Activated naive CD8-positive, alpha-beta T cell treated with anti-CD3 and anti-CD28 coated beads, Interleukin-2, amount 50 U/mL, for 24 hours (primary cell): ENCODE measurements at regions not wholly inside any gene's neighbourhood (a gene's known extent, or its start where the extent isn't known, plus 50 kb on each side); places are given as distances from the start of the nearest gene placed in this dataset.

Source experiments
- ATAC-seq: fragments of 150-1000 bp; cut with Tn5 transposase; one replicate; pipeline ENCODE4 v1.10.0; 2021
- DNase-seq: peaks from one replicate; pipeline ENCODE4 v3.0.0; 2021
- H3K27ac Mint-ChIP-seq: one replicate; pipeline ENCODE4 v1.8.0; 2021; ENCODE audit warnings: mild to moderate bottlenecking, mixed read lengths
- H3K27me3 Mint-ChIP-seq: one replicate; pipeline ENCODE4 v1.8.0; 2021; ENCODE audit warnings: mixed read lengths
- H3K36me3 Mint-ChIP-seq: one replicate; pipeline ENCODE4 v1.8.0; 2021; ENCODE audit warnings: low read depth, mixed read lengths
- H3K4me1 Mint-ChIP-seq: one replicate; pipeline ENCODE4 v1.8.0; 2021; ENCODE audit warnings: mixed read lengths
- H3K4me3 Mint-ChIP-seq: one replicate; pipeline ENCODE4 v1.8.0; 2021; ENCODE audit warnings: mild to moderate bottlenecking, moderate library complexity, mixed read lengths
- H3K9me3 Mint-ChIP-seq: one replicate; pipeline ENCODE4 v1.8.0; 2021; ENCODE audit warnings: mixed read lengths

DNA sequence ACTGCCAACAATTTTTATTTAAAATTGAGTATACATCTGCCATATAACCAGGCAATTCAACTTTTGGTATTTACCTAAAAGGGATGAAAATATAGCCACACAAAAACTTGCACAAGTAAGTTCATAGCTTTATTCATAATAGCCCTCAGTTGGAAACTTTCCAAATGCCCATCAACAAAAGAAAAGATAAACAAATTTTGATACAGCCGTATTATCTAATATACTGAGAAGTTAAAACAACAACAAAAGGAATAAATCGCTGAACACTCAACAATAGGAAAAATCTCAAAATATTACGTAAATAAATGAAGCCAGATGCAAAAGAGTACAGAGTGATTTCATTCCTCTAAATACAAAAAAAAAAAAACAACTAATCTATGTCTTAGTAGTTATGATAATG lies 399.2 kb upstream of the SEMA3D start:
- Mint-ChIP-seq H3K27ac (no peak overlapping the region), H3K4me3 (no peak overlapping the region), H3K9me3 (no peaks in the 10 kb centered on the region), H3K4me1 (no peaks in the 10 kb centered on the region), H3K27me3 (no peaks in the 10 kb centered on the region), H3K36me3 (no peaks in the 10 kb centered on the region)
- ATAC-seq (no peak), DNase-seq (no peak)

GRCh38 chr7:85583131-85583953 lies 396.5 kb upstream of the SEMA3D start:
- DNase-seq (no peak), ATAC-seq (no peak)
- H3K27me3 Mint-ChIP-seq: no peaks in the 10 kb centered on the region
- H3K36me3 Mint-ChIP-seq: no peaks in the 10 kb centered on the region
- H3K9me3 Mint-ChIP-seq: no peaks in the 10 kb centered on the region
- no peak overlapping the region for H3K27ac Mint-ChIP-seq
- no peaks in the 10 kb centered on the region for H3K4me1 Mint-ChIP-seq
- no peak overlapping the region for H3K4me3 Mint-ChIP-seq

DNA sequence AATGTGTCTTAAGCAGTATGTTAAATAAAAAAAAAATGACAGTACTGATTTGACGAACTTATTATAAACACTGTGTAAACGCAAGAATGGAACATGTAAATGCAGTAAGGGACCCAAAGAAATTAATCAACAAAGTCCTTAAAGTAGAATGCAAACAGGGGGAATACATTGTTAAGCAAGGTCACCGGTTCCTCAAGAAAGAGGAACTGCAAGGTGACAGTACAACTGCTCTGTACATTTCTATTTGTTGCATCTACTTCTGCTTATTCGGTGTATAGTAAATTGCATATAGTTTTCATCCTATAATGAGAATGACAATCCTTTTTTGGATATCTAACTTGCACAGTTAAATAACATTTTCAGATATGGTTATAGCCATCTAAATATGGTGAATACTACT lies 387.0 kb upstream of the SEMA3D start:
- no peak for ATAC-seq
- H3K27me3 Mint-ChIP-seq: no peaks in the 10 kb centered on the region
- H3K27ac Mint-ChIP-seq: no peak overlapping the region
- DNase-seq: no peak
- no peak overlapping the region for H3K4me3 Mint-ChIP-seq
- no peaks in the 10 kb centered on the region for H3K36me3 Mint-ChIP-seq
- no peaks in the 10 kb centered on the region for H3K9me3 Mint-ChIP-seq
- no peaks in the 10 kb centered on the region for H3K4me1 Mint-ChIP-seq

DNA sequence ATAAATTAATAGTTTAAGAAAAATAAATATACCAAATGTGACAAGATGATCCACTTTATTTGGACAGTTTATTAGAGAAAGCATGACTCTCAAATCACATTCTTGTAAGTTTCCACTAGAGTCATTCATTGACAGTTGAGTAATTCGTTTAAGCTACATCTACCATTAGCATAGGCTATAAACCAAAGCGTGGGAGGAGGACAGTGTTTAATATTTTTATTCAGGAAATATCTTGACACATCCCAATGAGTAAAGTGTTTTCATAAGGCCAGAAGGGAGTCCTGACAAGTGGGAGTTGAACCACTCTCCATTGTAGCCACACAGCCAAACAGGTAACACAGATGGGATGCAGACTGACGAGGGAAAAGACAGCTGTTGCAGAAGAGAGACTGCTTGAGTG lies 386.5 kb upstream of the SEMA3D start:
- no peaks in the 10 kb centered on the region for H3K27me3 Mint-ChIP-seq
- no peaks in the 10 kb centered on the region for H3K4me1 Mint-ChIP-seq
- H3K36me3 Mint-ChIP-seq: no peaks in the 10 kb centered on the region
- DNase-seq: no peak
- no peak overlapping the region for H3K4me3 Mint-ChIP-seq
- H3K9me3 Mint-ChIP-seq: no peaks in the 10 kb centered on the region
- no peak overlapping the region for H3K27ac Mint-ChIP-seq
- no peak for ATAC-seq

DNA sequence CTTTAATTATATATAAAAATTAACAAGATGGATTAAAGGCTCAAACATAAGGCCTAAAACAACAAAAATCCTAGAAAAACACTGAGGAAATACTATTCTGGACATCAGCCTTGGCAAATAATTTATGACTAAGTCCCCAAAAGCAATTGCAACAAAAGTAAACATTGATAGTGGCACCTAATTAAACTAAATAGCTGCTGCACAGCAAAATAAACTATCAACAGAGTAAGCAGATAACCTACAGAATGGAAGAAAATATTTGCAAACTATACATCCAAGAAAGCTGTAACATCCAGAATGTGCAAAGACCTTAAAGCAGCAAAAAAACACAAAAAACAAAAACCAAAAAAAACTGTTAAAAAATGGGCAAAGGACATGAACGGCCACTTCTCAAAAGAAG lies 384.0 kb upstream of the SEMA3D start:
- no peaks in the 10 kb centered on the region for H3K4me1 Mint-ChIP-seq
- DNase-seq (no peak), ATAC-seq (no peak)
- H3K9me3 Mint-ChIP-seq: no peaks in the 10 kb centered on the region
- H3K36me3 Mint-ChIP-seq: no peaks in the 10 kb centered on the region
- H3K27me3 Mint-ChIP-seq: no peaks in the 10 kb centered on the region
- no peak overlapping the region for H3K27ac Mint-ChIP-seq
- no peak overlapping the region for H3K4me3 Mint-ChIP-seq

GRCh38 chr7:85567983-85568382 lies 381.1 kb upstream of the SEMA3D start:
- H3K36me3 Mint-ChIP-seq: no peaks in the 10 kb centered on the region
- no peak overlapping the region for H3K27ac Mint-ChIP-seq
- ATAC-seq: no peak
- no peak for DNase-seq
- no peak overlapping the region for H3K4me3 Mint-ChIP-seq
- no peaks in the 10 kb centered on the region for H3K9me3 Mint-ChIP-seq
- H3K4me1 Mint-ChIP-seq: no peaks in the 10 kb centered on the region
- no peaks in the 10 kb centered on the region for H3K27me3 Mint-ChIP-seq

- Mint-ChIP-seq H3K4me3 (no peak overlapping the region), H3K4me1 (no peaks in the 10 kb centered on the region), H3K9me3 (no peaks in the 10 kb centered on the region), H3K27ac (no peak overlapping the region), H3K36me3 (no peaks in the 10 kb centered on the region), H3K27me3 (no peaks in the 10 kb centered on the region)
- DNase-seq (no peak), ATAC-seq (no peak)
Measured at GRCh38 chr7:85566095-85566794, 379.4 kb upstream of the SEMA3D start.

DNA sequence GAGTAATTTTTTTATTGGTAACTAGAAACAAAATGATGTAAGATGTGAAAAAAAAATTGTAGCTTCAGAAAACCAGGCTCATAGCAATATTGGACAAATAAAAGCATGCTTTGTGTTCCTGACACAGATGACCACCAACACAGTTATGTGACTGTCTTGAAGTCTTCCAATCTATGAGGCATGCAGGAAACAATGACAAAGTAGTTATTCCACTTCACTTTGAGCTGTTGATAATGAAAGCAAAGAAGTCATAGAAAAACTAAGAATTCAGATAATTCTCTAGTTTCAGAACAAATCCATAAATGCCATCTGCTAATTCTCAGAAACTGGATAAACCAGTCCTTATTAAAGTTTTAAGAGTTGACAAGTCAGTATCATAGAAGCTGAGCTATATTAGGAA lies 378.4 kb upstream of the SEMA3D start:
- Mint-ChIP-seq H3K4me3 (no peak overlapping the region), H3K27ac (no peak overlapping the region), H3K4me1 (no peaks in the 10 kb centered on the region), H3K27me3 (no peaks in the 10 kb centered on the region), H3K36me3 (no peaks in the 10 kb centered on the region), H3K9me3 (no peaks in the 10 kb centered on the region)
- no peak for ATAC-seq
- no peak for DNase-seq

DNA sequence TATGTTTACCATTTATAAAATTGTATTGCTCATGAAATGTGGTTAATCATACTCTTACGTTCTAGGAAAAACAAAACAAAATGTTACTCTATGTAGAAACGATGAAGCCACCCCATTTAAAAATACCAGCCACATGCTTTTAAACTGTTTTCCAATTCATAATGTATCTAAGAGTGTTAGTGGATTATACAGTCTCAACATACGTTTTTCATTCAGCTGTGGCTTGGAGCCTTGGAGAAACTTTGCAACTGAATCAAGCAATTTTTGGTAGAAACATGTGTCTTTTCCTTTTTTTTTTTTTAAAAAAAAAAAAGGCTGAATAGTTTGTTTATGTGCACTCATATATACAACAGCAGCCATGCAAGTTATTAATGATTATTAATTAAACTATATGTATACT lies 378.0 kb upstream of the SEMA3D start:
- no peak overlapping the region for H3K27ac Mint-ChIP-seq
- no peaks in the 10 kb centered on the region for H3K9me3 Mint-ChIP-seq
- DNase-seq: no peak
- H3K4me1 Mint-ChIP-seq: no peaks in the 10 kb centered on the region
- no peaks in the 10 kb centered on the region for H3K36me3 Mint-ChIP-seq
- H3K4me3 Mint-ChIP-seq: no peak overlapping the region
- no peaks in the 10 kb centered on the region for H3K27me3 Mint-ChIP-seq
- no peak for ATAC-seq

DNA sequence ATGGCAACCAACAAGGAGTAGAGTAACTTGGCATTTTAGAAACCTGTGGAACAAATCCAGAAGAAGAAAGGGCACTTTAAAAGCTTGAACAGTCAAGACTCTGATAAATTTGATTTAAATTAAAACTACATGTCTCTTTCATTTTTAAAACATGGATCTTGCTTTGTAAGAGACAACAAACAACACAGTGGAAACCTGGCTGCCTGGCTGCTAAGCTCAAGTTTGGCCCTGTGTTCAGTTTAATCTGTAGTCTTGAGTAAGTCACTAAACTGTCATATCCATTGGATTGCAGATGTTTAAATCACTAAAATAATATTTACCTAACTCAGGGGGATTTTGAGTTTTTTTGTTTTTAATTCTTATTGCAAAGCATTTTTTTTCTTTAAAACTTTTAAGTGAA lies 374.9 kb upstream of the SEMA3D start:
- no peaks in the 10 kb centered on the region for H3K36me3 Mint-ChIP-seq
- no peak for ATAC-seq
- no peaks in the 10 kb centered on the region for H3K9me3 Mint-ChIP-seq
- no peak overlapping the region for H3K27ac Mint-ChIP-seq
- H3K4me1 Mint-ChIP-seq: no peaks in the 10 kb centered on the region
- H3K27me3 Mint-ChIP-seq: no peaks in the 10 kb centered on the region
- H3K4me3 Mint-ChIP-seq: no peak overlapping the region
- DNase-seq: no peak

GRCh38 chr7:85554236-85555178 lies 367.7 kb upstream of the SEMA3D start:
- DNase-seq (no peak), ATAC-seq (no peak)
- no peaks in the 10 kb centered on the region for H3K4me1 Mint-ChIP-seq
- H3K27me3 Mint-ChIP-seq: no peaks in the 10 kb centered on the region
- H3K36me3 Mint-ChIP-seq: no peaks in the 10 kb centered on the region
- H3K9me3 Mint-ChIP-seq: no peaks in the 10 kb centered on the region
- no peak overlapping the region for H3K27ac Mint-ChIP-seq
- H3K4me3 Mint-ChIP-seq: no peak overlapping the region

DNA sequence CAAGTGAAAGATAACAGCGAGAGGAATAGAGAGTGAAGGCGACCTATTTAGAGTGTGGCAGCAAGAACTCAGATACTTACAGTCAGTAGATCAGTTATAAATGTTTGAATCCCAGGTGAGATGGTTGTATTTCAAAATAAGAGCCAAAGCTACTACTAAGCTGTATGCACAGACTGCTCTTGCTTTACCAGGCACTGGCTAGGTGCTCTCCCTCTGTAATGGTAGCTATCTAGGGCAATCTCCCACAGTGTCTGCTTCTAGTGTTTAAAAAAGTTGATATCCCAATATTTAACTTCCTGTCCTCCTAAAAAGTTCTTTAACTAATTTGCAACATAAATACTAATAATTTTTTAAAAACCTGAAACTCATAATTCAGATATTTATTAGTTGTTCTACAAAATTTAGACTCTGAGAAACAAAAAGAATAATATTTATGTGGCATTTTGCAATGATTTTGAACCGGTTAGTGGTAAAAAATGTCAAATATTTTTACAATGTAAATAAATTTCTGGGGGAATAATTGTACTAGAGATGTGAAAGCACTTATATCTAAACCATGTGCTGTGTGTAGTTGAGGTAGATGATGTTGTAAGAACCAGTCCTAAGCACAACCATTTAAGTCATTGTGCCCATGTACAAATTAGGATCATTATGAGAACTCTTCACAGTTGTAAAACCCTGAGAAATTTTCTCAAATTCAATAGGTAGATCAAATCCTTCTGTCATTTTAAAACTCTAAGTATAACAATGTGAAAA lies 349.3 kb upstream of the SEMA3D start:
- H3K4me1 Mint-ChIP-seq: no peaks in the 10 kb centered on the region
- H3K36me3 Mint-ChIP-seq: no peaks in the 10 kb centered on the region
- H3K27me3 Mint-ChIP-seq: no peaks in the 10 kb centered on the region
- DNase-seq (no peak), ATAC-seq (no peak)
- no peak overlapping the region for H3K4me3 Mint-ChIP-seq
- no peak overlapping the region for H3K27ac Mint-ChIP-seq
- peaks cover 4% of the 10 kb centered on the region for H3K9me3 Mint-ChIP-seq

DNA sequence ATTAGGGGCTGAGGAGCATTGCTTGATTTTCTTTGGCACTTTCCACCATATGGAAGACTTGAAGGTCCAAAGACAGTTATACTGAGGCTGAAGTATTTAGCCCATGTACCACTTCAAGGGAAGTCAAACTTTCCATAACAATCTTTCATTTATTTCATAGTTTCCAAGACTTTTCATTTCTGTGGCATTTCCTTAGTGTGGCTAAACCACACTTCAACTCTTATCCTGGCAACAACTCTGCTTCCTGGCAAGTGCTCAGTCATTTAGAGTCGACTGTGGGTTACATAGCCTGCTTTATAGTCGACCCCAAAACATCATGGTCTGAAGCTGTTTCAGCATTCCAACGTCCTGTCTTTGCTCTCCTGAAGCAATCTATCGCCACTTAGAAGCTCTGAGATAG lies 343.0 kb upstream of the SEMA3D start:
- no peaks in the 10 kb centered on the region for H3K4me1 Mint-ChIP-seq
- H3K27me3 Mint-ChIP-seq: no peaks in the 10 kb centered on the region
- no peak overlapping the region for H3K4me3 Mint-ChIP-seq
- ATAC-seq (no peak), DNase-seq (no peak)
- no peak overlapping the region for H3K27ac Mint-ChIP-seq
- H3K9me3 Mint-ChIP-seq: no peaks in the 10 kb centered on the region
- H3K36me3 Mint-ChIP-seq: no peaks in the 10 kb centered on the region

DNA sequence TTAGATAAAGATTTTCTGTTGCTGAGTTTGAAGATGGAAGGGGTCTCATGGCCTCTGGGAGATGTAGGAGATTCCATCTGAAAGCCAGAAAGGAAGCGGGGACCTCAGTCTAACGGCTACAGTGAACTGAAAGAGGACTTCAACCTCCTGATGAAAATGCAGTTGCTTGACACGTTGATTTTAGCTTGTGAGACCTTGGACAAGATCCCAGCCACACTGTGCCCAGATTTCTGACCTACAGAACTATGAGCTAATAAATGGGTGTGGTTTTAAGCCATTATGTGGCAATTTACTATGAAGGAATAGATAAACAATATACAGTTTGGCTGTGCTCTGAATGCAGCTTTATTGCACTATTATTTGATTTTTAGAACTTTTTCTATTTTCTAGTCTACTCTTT lies 342.3 kb upstream of the SEMA3D start:
- no peak overlapping the region for H3K4me3 Mint-ChIP-seq
- H3K27ac Mint-ChIP-seq: no peak overlapping the region
- no peaks in the 10 kb centered on the region for H3K36me3 Mint-ChIP-seq
- DNase-seq (no peak), ATAC-seq (no peak)
- no peaks in the 10 kb centered on the region for H3K27me3 Mint-ChIP-seq
- no peaks in the 10 kb centered on the region for H3K9me3 Mint-ChIP-seq
- no peaks in the 10 kb centered on the region for H3K4me1 Mint-ChIP-seq
